ENCODE measurements at regions not wholly inside any gene's neighbourhood (a gene's known extent, or its start where the extent isn't known, plus 50 kb on each side); places are given as distances from the start of the nearest gene placed in this dataset.

GRCh38 chr17:81345228-81346089, 49.8 kb upstream of the BAHCC1 start:
- DNase-seq: peak; percentile 81

Data from tongue (tissue), 1 donor.